HG03135 (cell line): ENCODE measurements at regions not wholly inside any gene's neighbourhood (a gene's known extent, or its start where the extent isn't known, plus 50 kb on each side); places are given as distances from the start of the nearest gene placed in this dataset.
A peak's percentile ranks its signal among the peaks of the same experiment; 100 is the strongest.

Experiments used
- ATAC-seq: cut with Tn5 transposase; IDR thresholded peaks from one replicate; pipeline ENCODE4 v1.9.1; 2021; ENCODE audit warnings: mild to moderate bottlenecking, moderate library complexity; ENCODE audit not compliant: unreplicated experiment

DNA sequence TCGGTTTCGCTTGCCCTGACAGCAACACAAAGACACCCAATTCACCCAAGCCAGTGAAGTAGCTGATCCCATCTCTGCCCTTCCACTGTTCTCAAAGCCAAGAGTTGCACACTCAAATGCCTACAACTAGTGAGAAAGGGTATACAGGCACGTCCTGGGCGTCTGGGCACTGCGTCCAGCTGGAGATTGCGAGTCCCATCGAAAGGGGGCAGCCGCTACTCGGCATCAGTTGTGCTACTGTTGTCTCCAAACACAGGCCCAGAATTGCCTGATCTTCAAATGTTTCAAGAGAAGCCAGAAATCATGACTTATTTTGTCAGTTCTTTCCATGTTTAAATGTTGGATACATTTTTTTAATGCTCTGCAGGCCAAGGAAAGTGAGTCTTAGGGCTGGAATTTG, 487.8 kb downstream of the BCOR start:
- no peak for ATAC-seq

DNA sequence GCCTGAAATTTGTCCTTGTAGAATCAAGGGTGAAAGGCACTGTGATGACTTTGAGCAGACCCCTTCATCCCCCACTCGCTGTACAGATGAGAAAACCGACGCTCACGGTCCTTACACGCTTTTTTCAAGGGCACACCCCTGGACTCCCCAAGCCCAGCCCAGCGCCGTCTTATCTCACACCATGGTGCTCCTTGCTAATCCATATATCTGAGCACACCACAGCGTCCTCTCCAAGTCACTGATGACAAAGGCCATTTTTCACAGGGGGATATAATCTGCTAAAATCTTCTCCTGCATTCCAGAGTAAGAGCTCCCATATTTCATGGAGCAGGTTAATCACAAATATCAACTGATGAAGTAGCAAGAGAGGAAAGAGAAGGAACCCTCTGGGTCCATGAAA, 486.3 kb downstream of the BCOR start:
- no peak for ATAC-seq

DNA sequence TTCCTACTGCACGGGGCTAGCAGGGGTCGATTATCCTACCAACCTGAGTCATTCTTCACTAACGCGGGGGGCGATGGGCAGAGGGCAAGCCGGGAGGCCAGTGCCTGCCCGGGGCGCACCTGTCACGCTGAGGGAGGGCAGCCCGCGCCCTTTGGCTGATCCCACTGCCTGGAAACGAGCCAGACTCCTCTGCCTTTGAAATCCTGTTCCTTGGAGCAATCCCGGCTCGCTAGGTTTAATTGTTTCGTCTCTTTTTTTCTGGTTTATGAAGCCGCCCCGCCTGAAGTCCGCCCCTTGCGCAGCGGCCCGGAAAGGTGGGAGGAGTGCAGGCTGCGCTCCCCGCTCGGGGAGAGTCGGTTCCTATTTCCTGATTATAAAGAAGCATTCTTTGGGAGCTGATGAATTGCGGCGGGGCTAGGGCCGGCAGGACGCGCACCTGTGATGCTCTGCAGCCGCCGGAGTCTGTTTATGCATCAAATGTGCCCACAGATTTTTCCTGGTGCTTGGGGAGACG, 484.2 kb downstream of the BCOR start:
- ATAC-seq: no peak

DNA sequence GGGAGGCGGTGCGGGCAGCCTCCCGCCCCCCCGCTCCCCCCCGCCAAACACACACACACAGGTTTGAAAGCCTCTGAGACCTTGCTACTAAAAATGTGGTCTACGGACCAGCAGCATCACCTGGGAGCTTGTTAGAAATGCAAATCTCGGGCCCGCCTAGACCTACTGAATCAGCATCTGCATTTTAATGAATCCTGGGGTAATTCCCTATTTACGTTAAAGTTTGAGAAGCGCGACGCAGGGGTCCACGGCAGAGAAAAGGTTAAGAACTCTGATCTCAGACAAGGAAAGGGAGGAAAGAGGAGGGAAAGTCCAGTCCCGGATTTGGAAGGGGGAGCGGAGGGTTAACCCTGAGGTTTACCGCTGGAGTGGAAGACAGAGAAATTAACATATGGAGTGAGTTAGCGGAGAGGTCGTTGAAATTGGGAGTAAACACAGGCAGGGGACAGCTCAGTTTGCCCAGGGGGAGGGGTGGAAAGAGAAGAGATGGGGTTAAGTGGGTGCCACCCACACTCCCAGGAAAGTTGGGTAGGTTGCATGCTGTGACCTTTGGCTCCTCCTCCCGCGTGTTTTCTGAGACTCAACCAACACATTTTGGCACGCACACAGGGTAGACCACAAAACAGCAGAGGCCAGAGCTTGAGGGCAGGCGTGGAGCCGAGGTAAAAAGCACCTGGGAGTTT, 483.6 kb downstream of the BCOR start:
- no peak for ATAC-seq

DNA sequence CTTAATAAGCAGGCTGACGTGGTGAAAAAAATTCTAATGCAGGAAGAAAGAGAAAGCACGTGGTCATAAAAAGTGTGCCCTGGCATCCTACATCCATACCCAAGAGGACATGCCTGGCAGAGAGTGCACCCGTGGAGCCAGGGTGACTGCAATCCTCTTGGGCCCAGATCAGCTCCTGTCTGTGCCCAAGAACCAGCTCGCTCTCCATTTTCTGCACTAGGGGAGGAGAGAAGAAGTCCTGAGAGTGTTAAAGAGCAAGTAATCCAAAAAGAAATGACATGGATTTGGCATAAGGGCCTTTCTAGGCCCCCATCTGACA, 483.1 kb downstream of the BCOR start:
- no peak for ATAC-seq

DNA sequence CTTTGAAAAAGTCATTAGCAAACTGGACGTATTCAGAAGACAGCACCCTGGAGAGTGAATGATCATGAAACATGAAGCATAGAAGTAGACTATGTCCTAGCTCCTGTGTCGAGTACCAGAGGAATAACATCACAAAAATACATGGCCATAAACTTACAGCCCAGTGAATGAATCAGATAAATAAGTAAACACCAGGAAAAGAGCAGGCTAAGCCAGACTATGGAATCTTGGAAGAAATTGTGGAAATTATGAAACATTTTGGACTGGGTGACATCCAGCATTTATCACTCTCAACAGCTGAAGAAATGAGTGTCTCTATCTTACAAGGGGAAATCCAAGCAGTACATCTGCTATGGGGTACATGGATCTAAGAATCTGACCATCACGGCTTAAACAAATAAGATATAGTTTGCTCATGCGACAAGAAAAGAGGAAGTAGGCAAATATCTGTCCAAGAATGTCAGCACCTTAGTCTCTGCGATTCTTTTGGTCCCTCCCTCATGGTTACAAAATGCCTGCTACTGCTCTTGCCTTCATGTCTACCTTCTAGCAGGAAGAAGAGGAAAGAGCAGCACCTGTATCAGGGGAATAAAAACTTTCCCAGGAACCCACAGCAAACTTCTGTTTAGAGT, 481.5 kb downstream of the BCOR start:
- peak; percentile 34 for ATAC-seq

DNA sequence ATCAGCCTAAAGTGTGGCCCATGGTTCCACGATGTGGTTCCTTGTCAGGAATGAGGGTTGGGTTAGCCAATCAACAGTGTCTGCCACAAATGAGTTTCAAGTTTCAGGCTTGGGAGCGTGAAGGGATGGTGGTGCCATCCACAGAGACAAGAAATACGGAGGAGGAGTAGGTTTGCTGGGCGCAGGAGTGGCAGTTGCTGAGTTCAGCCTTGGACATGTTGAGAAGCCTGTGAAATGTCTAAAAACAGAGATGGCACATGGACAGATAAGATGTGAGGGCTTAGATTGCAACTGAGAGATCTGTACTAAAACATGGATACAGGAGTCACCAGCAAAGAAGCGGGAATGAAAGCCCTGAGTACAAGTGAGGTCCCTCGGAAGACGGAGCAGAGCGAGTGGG, 481.0 kb downstream of the BCOR start:
- no peak for ATAC-seq

DNA sequence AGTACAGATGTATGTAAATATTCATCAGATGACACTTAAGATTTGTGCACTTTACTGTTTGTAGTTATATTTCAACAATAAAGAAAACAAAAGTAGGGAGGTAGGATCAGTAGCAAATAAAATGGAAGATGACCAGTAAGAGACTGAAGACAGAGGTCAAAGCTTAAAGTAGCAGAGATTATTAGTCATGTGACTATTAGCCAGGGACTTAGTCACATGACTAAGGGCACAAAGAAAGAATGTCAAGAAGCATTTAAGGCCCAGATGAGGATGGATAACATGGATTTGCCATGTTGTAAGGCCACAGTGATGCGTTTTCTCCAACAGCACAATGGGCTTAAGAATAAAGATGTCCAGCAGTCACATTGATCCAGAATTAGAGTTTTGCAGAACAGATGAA, 479.6 kb downstream of the BCOR start:
- no peak for ATAC-seq

DNA sequence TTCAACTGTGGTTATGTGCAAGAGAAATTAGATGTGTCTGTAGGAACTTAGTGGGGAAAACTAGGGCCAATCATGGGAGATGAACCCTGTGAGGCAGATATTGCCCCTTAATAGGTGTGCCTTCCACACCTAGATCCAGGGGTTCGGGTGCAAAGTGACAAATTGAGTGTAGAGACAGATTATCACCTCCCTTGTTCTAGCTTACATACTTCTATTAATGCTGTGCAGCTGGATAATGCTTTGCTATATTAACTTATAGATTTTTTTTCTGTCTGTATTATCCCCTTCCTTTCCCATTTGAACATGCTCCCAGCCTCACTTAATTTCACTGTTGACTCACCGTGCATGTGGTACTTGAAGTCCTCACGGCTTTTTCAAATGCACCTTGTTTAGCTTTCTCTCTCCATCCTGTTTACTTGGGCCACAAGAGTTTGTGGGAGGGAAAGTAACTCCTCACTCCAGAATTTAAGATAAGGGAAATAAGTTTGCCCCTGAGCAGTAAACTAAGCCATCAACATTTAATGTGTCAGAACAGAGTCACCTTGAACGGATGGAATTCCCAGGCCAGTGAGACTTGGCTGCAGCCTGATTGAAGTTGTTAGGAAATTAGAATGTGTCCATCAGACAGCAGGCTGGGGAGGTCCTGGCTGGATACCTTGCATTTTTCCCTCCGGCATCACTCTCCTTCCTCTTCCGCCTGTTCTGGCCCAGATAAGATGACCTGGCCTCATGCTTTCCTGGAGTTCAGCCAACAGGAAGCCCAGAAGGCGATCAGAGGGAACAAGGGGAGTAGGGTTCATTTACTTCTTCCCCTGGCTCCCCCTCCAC, 478.4 kb downstream of the BCOR start:
- no peak for ATAC-seq

DNA sequence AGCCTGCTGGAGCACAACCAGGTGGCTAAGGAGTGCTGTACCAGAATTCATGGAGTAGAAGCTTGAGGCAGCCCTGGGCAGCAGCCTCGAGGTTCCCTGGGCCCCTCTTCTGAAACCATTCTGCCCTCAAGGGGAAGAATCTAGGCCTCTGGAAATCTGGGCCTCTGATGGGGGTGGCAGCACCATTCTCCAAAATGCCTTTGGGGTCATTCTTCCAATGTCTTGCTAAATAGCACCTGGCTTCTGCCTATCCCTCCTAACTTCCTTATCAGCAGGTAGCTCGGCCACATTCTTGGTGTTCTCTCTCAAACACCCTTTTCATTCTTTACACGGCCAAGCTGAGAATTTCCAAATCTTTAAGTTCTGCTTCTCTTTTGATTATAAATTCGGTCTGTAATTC, 473.6 kb downstream of the BCOR start:
- no peak for ATAC-seq

DNA sequence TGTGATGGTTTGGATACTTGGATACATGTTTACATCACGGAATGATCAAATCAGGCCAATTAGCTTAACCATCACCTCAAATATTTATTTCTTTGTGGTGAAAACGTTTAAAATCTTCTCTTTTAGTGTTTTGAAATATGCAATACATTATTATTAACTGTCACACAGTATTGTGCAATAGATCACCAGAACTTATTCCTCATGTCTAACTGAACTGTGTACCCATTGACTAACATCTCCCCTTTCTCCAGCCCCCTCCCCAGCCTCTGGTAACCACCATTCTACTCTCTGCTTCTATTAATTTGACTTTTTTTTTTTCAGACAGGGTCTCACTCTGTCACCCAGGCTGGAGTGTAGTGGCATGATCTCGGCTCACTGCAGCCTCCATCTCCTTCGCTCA, 471.9 kb downstream of the BCOR start:
- no peak for ATAC-seq

DNA sequence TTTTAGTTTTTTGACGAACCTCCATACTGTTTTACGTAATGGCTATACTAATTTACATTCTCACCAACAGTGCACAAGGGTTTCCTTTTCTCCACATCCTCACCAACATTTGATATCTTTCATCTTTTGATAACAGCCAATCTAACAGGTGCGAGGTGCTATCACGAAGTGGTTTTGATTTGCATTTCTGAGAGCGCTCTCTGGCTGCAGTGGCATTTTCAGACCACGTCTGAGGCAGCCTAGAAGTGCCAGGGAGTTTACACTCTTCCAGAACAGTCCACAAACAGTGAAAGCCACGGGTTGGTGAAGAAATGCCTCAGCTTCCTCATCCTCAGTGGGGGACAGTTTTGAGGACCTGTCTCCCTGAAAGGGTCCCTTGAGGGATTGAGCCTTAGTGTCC, 471.0 kb downstream of the BCOR start:
- ATAC-seq: no peak

DNA sequence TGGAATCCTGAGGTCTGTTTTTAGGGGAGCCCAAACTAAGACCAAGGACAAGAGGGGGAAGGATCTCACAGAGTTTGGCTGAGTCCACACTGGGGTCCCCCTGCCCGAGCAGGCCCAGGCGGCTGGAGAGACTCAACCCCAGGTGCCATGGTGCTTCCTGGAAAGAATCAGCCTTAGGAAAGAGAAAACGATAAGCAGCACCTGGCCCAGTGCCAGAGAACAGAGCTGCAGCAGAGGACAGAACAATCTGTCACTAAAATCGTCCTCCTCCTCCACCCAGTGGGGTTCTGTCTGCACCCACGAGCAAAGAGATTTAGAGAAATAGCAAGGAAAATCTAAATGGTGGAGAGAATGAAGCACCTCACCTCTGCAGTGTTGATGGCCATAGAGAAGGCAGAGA, 470.5 kb downstream of the BCOR start:
- ATAC-seq: no peak

DNA sequence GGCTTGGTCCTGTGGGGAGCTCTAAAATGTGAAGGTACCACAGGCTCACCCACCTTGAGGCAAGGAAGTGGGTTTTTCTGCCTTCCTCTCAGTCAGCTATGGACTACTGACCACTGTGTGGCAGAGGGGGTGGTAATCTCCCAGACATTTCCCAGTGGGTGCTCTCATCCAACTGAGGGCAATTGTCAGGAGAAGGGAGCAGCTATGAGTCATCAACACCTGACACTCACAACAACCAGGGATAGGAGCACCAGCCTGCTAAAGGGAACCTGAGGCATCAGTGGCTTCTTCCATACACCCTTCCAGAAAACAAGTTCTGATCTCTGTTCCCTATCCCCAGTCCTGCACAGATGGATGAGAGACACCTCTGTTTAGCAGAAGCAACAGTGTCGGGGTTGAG, 468.8 kb downstream of the BCOR start:
- no peak for ATAC-seq

DNA sequence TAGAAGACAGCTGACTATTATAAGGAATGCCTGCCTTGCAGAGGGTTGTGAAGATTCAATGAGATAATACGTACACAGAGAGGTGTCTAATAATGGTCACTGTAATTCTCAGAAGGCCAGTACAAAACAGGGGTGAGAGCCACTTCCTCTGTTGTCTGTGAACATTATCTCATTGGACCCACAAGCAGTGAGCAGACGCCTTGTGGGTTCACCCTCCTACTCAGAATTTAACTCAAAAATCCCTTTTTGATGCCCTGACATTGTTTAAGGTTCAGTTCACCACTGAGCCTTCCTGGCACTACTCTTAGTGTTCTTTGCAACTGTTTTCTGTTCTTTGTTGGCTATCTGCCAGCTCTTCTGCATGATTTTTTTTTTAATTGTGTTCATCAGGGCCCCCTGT, 467.4 kb downstream of the BCOR start:
- ATAC-seq: no peak

DNA sequence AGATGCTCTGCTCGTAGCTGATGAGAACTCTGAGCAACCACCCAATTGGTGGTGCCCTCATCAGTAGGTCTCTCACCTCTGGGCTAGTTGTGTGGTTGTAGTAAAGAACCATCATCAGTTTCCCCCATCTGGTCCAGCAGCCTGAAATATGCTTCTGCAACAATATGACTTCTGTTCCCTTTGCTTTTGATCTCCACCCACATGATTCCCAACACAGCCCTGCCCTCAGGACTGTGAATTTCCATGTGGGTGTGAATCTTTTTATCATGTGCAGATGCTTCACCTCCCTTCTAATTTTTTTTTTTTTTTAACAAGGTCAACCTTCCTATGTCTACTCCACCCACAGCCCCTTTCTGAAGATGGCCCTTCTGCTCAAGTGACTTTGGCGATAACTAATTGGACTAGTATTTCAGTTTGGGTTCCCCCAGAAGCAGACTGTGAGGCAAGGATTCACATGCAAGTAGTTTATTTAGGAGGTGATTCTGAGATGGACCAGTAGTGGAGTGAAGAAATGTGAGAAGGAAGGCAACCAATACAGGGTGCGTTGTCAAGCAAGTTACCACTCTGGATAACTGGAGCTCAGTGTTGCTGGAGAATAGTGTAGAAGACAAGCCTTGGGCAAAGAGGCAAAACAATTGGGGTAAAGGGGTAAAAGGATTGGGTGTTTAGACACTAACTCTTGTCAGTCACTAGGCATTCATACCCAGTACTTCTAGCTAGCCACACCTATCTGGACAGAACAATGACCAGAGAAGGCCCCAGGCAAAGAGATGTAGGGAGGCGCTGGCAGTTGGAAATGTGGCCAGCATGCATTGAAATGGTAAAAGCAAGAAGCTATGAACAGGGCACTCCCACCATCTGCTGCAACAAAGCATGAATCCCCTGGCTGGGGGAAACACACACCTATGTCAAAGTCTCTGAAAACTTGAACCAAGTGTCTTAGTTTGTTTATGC, 466.2 kb downstream of the BCOR start:
- ATAC-seq: no peak

DNA sequence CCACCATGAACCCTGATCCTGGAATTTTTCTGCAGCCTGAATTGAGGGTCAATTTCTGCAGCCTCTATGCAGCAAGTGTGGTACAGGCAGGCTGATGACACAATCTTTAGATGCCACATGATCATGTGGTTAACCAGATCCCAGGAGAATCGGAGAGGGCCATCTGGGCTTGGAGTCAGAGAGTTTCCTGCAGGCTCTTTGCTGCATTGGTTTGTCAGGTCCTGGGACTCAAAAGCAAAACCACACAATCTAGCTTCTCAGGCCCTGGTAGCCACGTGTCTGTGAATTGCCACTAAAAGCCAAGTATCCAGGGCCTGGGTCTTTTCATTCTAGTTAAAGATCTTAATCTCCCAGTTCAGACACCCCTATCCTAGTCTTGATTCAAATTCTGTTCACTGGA, 464.5 kb downstream of the BCOR start:
- ATAC-seq: no peak

DNA sequence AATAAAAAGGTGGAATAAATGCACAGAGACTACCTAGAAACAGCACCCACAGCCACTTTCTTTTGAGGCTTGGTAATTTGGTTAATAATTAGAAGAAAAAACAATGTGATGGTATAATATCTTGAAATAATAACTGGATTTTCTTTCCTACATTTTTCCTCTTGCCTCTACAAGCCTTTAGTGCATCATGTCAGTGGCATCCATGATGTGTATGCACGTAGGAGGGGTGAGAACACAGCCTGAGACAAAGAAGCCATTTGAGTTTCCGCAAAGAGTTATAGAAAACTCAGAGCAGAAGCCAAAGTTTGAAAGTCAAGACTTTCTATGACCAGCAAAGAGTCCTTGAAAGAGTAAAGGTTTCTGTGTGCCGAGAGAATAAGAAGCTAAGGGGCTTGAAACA, 461.3 kb downstream of the BCOR start:
- ATAC-seq: no peak

DNA sequence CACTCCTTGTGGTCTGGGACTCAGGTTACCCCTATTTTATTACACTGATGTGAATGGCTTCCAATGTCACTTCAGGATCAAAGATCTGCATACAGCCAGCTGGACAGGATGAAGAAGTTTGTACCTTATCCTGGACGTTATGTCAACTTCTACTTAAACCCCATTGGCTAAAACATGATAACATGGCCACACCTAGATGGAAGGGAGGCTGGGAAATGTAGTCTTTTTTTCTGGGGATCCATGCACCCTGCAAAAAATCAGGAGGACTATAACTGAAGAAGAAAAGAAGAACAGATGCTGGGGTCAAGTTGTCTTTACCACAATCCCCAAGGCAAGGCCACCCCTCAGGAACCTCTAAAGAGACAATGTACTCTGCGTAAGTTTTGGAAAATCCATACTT, 459.2 kb downstream of the BCOR start:
- no peak for ATAC-seq

DNA sequence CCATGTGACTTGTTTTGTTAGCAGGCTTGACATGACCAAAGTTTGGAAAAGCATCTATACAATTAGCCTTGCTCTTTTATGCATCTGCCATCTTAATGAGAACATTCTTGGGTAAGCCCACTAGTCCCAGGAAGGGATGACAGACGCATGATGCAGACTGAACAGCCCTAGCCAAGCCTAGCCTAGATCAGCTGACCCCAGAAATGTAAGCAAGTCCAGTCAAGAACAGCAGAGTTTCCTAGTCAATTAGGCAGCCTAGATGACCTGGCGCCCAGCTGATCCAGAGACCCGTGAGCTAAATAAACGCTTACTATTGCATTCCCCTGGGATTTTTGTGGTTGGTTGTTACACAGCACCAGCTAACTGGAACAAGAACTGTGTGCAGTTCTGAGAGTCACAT, 457.9 kb downstream of the BCOR start:
- no peak for ATAC-seq

DNA sequence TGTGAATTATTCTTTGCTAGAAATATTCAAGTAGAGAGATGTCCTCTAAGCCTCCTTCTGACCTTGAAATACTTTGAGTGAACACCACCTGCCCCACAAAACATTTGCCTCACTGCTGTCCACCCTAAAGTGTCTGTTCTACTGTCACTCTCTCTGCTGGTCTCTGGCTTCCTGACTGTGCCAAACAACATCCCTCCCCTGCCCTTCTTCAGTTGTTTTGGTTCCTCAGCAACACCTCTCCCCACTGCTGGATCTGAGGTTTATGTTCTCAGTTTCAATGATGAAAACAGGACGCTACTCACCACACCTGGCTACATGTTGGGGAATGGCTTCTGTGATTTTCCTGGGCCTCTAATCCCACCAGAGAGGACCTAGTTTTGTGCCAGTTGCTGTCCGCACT, 456.9 kb downstream of the BCOR start:
- no peak for ATAC-seq
